ENCODE measurements at regions not wholly inside any gene's neighbourhood (a gene's known extent, or its start where the extent isn't known, plus 50 kb on each side); places are given as distances from the start of the nearest gene placed in this dataset.
A peak's percentile ranks its signal among the peaks of the same experiment; 100 is the strongest.

DNA sequence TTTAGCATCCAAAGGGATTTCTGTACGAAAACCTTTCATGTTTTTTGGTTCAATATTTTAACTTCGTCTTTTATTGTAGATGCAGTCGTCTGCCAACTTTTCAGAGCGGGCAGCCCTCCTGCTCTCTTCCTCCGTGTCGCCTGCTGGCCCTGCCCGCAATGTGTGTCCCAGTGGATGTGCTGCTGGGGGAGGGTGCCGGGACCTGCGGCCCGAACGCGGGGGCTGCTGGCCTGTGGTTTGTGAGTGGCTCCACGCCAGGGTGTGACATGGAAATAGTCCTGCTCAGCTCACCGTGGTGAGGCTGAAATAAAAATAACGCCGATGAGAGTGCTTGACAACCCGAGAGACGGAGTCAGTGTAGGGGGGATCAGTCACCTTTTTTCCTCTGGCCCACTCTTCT lies 59.7 kb upstream of the GRPEL1 start:
- no peak for DNase-seq (ENCODE audit: low spot score)
- no peak for FAIRE-seq

DNA sequence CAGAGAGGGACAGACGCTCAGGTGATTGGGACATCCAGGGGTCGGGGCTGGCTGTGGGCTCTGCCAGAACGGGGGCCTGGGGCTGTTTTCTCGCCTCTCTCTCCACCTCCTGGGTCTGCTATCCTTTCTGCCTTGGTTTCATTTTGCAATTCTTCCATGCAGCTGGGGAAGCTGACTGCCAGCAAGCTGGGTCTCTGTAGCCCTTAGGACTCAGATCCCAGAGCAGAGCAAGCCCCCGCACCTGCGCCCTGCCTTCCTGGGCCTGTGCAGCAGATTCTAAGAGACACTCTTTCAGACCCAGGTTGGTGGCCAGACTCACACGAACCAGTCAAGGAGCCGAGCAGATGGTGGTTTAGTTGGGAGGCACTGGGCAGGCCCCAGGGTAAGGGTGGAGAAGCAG lies 59.1 kb upstream of the GRPEL1 start:
- FAIRE-seq (no peak), DNase-seq (ENCODE audit: low spot score) (no peak)

DNA sequence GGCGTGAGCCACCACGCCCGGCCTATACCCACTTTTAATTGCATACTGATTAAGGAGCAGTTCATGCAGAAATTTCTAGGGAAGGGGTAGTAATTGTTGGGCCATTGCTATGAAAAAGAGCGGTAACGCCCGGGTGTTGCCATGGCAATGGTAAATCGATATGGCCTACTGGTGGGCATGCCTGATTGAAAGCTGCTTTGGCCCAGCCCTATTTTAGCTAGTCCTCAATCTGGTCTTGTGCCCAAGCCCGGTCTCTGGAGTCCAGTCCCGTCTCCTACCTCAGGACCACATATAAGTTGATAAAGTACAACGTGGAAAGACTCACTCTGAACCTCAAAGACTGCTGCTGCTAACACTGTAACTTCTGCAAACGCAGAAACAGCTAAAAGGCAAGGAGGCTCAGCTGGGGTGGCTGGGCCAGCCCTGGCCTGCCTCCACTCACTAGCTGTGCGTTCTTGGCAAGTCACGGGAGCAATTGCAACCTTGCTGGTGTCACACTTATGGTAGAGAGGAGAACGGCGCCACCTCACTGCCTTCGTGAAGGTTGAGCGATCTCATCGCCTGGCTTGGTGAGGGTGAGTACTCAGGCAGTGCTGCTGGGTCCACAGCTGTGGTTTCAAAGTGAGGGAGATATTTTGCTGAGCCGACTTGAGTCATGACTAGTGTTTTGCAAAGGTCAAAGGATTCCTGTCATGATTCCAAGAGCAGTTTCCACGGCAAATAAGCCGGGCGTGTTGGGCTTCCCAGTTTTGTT lies 57.0 kb upstream of the GRPEL1 start:
- DNase-seq (ENCODE audit: low spot score) (peak; percentile 54), FAIRE-seq (no peak)

DNA sequence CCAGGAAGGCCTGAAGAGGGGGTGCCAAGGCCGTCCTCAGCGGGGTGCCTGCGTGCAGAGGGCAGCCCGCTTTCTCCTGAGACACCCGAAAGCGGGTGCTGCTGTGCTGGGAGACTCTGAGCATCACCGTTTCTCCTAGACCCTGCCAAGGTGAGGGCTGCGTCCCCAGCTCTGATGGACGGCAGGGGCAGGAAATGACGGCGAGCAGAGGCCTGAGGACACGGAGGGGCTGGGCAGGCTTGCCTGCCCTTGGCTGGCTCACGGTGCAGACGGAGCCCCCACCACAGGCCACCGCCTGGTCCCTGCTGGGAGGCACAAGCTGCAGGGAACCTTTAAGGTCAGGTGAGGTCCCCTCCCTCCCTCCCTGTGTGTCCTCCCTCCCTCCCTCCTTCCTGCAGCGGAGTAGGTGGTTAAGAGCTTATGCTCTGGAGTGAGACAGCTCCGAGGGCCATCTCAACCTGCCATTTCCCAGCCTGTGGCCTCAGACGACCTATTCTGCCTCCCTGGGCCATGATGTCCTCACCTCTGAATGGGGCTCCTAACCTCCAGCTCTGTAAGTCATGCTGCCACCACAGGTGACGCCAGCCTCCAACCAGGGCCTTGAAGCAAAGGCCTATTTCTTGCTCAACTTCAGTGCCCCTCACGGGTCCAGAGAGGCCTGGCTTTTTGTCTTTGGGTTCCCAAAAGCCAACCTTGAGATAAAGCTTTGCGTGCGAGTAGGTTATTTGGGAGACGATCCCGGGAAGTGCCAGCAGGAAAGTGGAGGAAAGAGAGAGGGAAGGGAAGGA lies 54.2 kb upstream of the GRPEL1 start:
- no peak for FAIRE-seq
- no peak for DNase-seq (ENCODE audit: low spot score)

DNA sequence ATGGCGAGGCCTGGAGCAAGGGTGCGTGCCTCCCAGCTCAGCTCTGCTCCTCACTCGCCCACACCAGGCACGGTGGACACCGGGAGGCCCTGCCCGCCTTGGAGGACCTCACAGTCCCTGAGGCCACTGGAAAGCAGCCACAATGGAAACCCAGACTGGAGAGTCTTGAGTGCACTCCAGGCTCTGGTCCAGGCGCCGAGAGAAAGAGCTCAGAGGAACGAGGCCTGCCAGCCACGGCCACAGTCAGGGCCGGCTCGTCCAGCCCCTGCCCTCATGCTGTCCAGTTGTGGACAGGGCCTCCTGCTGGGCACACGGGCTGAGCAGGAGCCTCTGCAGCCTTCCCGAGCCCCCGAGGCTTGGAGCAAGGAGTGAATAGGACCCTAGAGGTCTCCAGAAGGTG lies 53.3 kb upstream of the GRPEL1 start:
- FAIRE-seq (no peak), DNase-seq (ENCODE audit: low spot score) (no peak)

DNA sequence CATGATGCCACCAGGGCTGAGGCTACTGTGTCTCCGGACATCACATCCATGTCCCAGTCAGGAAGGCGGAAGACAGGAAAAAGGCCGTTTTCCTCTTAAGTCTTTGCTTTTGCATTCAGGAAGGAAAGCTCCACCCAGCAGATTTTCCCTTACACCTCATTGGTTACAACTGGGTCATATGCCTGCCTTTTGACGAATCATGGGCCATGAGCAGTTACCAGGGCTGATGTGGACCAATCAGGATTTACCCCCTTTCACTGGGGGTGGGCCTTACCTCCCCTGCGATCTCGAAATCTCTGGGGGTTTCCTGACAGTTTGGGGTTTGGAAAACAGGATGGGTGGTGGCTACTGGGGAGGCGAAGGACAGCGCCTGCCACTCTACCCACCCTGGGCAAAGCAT lies 52.5 kb upstream of the GRPEL1 start:
- FAIRE-seq (no peak), DNase-seq (ENCODE audit: low spot score) (no peak)

DNA sequence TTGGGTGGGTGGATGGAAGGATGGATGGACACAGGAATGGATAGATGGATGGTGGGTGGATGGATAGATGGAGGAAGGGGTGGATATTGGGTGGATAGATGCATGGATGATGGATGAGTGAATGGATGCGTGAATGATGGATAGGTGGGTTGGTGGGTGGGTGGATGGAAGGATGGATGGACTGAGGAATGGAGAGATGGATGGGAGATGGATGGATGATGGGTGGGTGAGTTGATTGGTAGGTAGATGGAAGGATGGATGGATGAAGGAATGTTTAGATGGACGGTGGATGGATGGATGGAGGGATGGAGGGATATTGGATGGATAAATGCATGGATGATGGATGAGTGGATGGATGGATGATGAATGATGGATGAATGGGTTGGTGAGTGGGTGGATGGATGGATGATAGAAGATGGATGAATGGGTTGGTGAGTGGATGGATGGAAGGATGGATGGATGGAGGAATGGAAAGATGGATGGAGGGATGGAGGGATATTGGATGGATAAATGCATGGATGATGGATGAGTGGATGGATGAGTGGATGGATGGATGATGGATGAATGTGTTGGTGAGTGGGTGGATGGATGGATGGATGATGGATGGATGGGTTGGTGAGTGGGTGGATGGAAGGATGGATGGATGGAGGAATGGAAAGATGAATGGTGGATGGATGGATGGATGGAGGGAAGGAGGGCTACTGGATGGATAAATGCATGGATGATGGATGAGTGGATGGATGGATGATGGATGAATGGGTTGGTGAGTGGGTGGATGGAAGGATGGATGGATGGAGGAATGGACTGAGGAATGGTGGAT lies 50.4 kb upstream of the GRPEL1 start:
- DNase-seq (ENCODE audit: low spot score) (no peak), FAIRE-seq (peak; percentile 73)
